SK-N-SH treated with all-trans-retinoic acid at 6 μM for 48 hours (cell line): ENCODE measurements at regions not wholly inside any gene's neighbourhood (a gene's known extent, or its start where the extent isn't known, plus 50 kb on each side); places are given as distances from the start of the nearest gene placed in this dataset.

ENCODE experiments used
- ZFP30 ChIP-seq: fragments of 450-650 bp; formaldehyde crosslinking; IDR thresholded peaks from 2 replicates; pipeline ENCODE4 v1.5.0; 2022; ENCODE audit warnings: mild to moderate bottlenecking, moderate library complexity
- TF ChIP-seq, protein P1 (sequence below): fragments of 250-450 bp; sonication (Bioruptor Pico); IDR thresholded peaks from 2 replicates; pipeline ENCODE4 v1.8.0; 2020; ENCODE audit warnings: mild to moderate bottlenecking, moderate library complexity, borderline replicate concordance
- TF ChIP-seq, protein P2 (sequence below): fragments of 250-450 bp; sonication (Bioruptor Pico); IDR thresholded peaks from 2 replicates; pipeline ENCODE4 v1.5.1; 2020; ENCODE audit warnings: low read depth, mild to moderate bottlenecking, moderate library complexity

DNA sequence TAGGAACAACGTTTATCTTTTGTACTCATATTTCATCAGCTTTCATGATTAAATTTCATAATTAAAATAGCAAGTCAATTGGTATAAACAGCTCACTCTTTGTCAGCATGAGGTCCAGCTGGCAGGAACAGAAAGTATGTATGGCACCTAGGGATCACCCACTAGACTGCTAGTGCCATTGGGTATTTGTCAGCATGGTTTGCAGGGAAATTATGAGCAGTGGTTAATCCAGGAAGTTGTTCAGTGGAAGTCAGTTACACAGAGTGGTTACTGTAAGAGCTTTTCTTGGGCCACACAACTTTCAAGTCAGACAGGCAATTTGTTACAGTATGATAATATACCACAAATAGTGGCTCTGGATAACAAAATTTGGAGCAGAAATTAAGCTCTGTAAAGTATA, 340.3 kb upstream of the RGS6 start:
- TF ChIP-seq, protein P1, sequence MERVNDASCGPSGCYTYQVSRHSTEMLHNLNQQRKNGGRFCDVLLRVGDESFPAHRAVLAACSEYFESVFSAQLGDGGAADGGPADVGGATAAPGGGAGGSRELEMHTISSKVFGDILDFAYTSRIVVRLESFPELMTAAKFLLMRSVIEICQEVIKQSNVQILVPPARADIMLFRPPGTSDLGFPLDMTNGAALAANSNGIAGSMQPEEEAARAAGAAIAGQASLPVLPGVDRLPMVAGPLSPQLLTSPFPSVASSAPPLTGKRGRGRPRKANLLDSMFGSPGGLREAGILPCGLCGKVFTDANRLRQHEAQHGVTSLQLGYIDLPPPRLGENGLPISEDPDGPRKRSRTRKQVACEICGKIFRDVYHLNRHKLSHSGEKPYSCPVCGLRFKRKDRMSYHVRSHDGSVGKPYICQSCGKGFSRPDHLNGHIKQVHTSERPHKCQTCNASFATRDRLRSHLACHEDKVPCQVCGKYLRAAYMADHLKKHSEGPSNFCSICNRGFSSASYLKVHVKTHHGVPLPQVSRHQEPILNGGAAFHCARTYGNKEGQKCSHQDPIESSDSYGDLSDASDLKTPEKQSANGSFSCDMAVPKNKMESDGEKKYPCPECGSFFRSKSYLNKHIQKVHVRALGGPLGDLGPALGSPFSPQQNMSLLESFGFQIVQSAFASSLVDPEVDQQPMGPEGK (CRISPR knock-in tag): no peak
- TF ChIP-seq ZFP30 (CRISPR knock-in tag): no peak
- TF ChIP-seq, protein P2, sequence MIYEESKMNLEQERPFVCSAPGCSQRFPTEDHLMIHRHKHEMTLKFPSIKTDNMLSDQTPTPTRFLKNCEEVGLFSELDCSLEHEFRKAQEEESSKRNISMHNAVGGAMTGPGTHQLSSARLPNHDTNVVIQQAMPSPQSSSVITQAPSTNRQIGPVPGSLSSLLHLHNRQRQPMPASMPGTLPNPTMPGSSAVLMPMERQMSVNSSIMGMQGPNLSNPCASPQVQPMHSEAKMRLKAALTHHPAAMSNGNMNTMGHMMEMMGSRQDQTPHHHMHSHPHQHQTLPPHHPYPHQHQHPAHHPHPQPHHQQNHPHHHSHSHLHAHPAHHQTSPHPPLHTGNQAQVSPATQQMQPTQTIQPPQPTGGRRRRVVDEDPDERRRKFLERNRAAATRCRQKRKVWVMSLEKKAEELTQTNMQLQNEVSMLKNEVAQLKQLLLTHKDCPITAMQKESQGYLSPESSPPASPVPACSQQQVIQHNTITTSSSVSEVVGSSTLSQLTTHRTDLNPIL (CRISPR knock-in tag): no peak
